ENCODE measurements at regions not wholly inside any gene's neighbourhood (a gene's known extent, or its start where the extent isn't known, plus 50 kb on each side); places are given as distances from the start of the nearest gene placed in this dataset.

GRCh38 chr2:136404925-136405324 is 287.0 kb upstream of the CXCR4 start:
- Histone ChIP-seq H3K27ac (no peak overlapping the region), H3K4me1 (no peaks in the 10 kb centered on the region), H3K36me3 (no peaks in the 10 kb centered on the region), H3K9me3 (no peaks in the 10 kb centered on the region), H3K27me3 (peaks cover 16% of the 10 kb centered on the region), H3K4me3 (no peak overlapping the region)
- no peak for ATAC-seq
- intact Hi-C loops (cut with DNase I), result no loop called here
- TF ChIP-seq CTCF (IDR thresholded peaks at IDR 0.05), result no peak
- no peak for DNase-seq

GRCh38 chr2:136404176-136404575 is 286.2 kb upstream of the CXCR4 start:
- DNase-seq, result no peak
- Histone ChIP-seq H3K9me3 (no peaks in the 10 kb centered on the region), H3K36me3 (no peaks in the 10 kb centered on the region), H3K27me3 (peaks cover 16% of the 10 kb centered on the region), H3K4me1 (no peaks in the 10 kb centered on the region), H3K4me3 (no peak overlapping the region), H3K27ac (no peak overlapping the region)
- TF ChIP-seq CTCF (IDR thresholded peaks at IDR 0.05), result no peak
- intact Hi-C loops (cut with DNase I), result no loop called here
- no peak for ATAC-seq

GRCh38 chr2:136402281-136402680 is 284.3 kb upstream of the CXCR4 start:
- TF ChIP-seq CTCF (IDR thresholded peaks at IDR 0.05), result no peak
- intact Hi-C loops (cut with DNase I), result no loop called here

GRCh38 chr2:136399667-136400289 is 281.8 kb upstream of the CXCR4 start:
- no peak for ATAC-seq
- no peaks in the 10 kb centered on the region for H3K36me3 ChIP-seq
- intact Hi-C loops (cut with DNase I), result no loop called here
- H3K27me3 ChIP-seq, result no peaks in the 10 kb centered on the region
- DNase-seq, result no peak
- no peak overlapping the region for H3K4me3 ChIP-seq
- H3K9me3 ChIP-seq, result no peaks in the 10 kb centered on the region
- TF ChIP-seq CTCF (IDR thresholded peaks at IDR 0.05), result no peak
- H3K27ac ChIP-seq, result no peak overlapping the region
- H3K4me1 ChIP-seq, result no peaks in the 10 kb centered on the region

More at GRCh38 chr2:136402281-136402680, 284.3 kb upstream of the CXCR4 start:
- H3K4me3 ChIP-seq, result no peak overlapping the region
- no peaks in the 10 kb centered on the region for H3K9me3 ChIP-seq
- H3K27ac ChIP-seq, result no peak overlapping the region
- no peaks in the 10 kb centered on the region for H3K4me1 ChIP-seq
- ATAC-seq (no peak), DNase-seq (no peak)
- no peaks in the 10 kb centered on the region for H3K36me3 ChIP-seq
- H3K27me3 ChIP-seq, result peaks cover 16% of the 10 kb centered on the region

- no peak overlapping the region for H3K4me3 ChIP-seq
- ATAC-seq (no peak), DNase-seq (no peak)
- no peaks in the 10 kb centered on the region for H3K4me1 ChIP-seq
- H3K36me3 ChIP-seq, result no peaks in the 10 kb centered on the region
- intact Hi-C loops (cut with DNase I), result no loop called here
- no peaks in the 10 kb centered on the region for H3K9me3 ChIP-seq
- H3K27me3 ChIP-seq, result no peaks in the 10 kb centered on the region
- no peak overlapping the region for H3K27ac ChIP-seq
- TF ChIP-seq CTCF (IDR thresholded peaks at IDR 0.05), result no peak
Observed at GRCh38 chr2:136395582-136395981, 277.6 kb upstream of the CXCR4 start.
